GM20000 (cell line): ENCODE measurements at regions not wholly inside any gene's neighbourhood (a gene's known extent, or its start where the extent isn't known, plus 50 kb on each side); places are given as distances from the start of the nearest gene placed in this dataset.

ENCODE experiments used
- DNase-seq: peaks from one replicate; pipeline ENCODE4 v3.0.0; 2012; ENCODE audit warnings: low spot score
- TF ChIP-seq, protein P1 (sequence below): IDR thresholded peaks from 2 replicates; pipeline ENCODE4 v1.5.1; 2012; ENCODE audit warnings: mild to moderate bottlenecking, control low read depth; ENCODE audit errors: extremely low read depth, missing control alignments

DNA sequence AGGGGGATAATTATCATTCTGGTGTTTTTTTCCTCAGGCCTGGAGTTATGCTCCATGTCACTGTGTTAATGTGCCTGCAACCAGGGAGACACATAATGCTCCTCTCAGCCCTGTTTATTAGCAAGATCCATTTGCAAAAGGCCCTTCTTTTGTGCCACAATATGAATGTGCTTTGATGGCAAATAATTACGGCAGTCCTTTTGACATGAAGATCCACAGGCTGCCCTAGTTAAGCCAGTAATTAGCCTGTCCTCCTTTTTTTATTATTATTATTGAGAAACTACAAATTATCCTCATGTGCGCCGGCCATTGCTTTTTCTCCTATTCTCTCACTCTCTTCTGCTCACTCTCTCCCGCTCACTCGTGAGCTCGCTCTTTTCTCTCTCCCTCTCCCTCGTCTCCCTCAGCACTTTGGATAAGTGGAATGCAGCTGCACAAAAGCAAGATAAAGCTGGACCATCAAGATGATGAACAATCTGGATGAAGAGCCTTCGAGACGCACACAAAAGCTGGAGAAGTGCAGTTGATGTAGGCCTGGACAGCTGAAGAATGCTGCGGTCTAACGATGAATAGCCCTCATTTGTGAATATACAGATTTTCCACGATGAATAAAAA is 762.3 kb downstream of the BCL11A start:
- no peak for DNase-seq
- TF ChIP-seq, protein P1, sequence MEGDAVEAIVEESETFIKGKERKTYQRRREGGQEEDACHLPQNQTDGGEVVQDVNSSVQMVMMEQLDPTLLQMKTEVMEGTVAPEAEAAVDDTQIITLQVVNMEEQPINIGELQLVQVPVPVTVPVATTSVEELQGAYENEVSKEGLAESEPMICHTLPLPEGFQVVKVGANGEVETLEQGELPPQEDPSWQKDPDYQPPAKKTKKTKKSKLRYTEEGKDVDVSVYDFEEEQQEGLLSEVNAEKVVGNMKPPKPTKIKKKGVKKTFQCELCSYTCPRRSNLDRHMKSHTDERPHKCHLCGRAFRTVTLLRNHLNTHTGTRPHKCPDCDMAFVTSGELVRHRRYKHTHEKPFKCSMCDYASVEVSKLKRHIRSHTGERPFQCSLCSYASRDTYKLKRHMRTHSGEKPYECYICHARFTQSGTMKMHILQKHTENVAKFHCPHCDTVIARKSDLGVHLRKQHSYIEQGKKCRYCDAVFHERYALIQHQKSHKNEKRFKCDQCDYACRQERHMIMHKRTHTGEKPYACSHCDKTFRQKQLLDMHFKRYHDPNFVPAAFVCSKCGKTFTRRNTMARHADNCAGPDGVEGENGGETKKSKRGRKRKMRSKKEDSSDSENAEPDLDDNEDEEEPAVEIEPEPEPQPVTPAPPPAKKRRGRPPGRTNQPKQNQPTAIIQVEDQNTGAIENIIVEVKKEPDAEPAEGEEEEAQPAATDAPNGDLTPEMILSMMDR = no peak

DNA sequence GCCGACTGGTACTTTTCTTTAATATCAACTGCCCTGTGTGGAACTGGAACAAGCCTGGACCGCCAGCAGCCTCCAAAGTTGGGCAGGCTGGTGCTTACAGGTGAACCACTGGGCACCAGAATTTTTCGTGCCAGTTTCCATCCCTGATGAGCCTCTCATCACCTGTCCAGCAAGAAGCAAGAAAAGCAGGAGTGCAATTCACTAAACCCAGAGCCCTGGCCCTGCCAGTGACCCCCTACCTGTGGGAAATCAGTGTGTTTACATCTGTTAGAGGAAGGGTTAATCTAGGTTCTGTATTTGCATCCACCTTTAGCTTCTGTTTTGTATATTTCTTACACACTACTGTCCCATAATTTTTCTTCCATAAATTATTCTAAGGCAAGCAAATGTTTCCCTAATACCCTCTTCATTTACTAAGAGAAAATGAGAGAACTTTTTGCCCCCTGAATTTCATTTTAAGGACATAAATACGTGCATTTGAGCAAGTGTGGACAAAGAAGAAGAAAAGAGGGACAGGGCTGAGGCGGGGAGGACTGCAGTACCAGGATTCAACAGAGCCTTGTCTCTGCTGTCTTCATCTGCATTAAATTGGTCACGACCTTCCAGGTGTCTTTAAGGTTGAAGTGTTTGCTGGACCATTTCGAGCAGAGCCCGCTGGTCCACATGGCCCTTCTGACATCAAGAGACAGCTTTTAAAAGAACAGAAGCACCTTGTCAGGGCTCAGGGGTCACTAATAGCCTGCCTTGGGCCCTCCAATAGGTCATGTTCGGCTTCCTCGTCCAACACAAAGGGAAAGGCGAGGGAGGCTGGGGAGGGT is 763.1 kb downstream of the BCL11A start:
- TF ChIP-seq, protein P1 = no peak
- DNase-seq = no peak

DNA sequence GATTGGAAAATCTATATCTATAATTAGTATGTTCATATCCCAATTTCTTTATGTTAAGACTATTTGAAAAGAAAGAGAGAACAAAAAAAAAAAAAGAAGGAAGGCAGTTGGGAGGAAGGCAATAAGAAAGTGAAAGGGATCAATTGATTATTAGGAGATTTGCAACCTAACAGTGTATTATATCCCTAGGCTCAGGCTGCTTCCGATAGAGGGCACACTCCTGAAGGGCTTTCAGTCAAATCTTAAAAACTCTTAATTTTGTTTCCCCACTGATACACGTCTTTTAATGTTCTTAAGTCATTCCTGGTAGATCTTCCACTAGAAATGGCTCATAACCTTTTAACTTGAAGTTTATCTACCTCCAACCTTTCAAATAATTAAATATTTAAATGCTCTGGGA is 763.9 kb downstream of the BCL11A start:
- DNase-seq = no peak
- TF ChIP-seq, protein P1 = no peak

DNA sequence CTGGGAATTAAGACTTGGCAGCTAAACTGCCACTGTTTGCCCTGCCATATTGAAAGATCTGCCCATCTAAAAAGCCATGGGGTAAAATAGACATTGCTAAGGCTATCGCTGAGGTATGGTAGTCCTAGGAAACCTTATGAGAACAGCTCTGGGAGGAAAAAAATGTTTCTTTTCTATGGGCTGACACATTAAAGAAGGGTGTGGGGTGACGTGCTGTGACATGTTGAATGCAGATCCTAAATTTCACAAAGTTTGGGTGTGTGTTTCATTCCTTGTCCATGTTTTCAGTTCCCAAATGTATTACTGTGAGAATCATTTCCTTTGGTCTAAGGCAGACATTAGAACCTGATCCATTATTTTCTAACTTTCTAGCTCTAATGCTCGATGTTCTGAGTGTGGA is 766.4 kb downstream of the BCL11A start:
- TF ChIP-seq, protein P1 = no peak
- DNase-seq = no peak

DNA sequence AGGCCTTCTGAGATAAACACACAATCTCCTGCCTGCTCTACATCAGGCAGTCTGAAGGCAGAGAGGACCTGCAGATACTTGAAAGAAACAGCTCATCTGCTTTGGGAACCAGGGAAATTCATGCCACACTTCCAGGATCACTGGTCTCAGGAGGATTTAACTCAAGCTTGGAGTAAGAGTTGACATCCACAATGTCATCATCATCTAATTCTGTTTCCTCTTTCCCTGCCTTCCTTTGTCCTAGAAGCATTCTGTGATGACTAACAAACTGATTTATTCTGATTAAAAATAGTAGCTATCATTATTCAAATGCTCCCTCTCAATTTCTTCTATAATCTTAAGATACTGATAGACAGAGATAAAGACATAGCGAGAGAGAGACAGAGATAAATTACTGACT is 766.8 kb downstream of the BCL11A start:
- TF ChIP-seq, protein P1 = no peak
- no peak for DNase-seq

DNA sequence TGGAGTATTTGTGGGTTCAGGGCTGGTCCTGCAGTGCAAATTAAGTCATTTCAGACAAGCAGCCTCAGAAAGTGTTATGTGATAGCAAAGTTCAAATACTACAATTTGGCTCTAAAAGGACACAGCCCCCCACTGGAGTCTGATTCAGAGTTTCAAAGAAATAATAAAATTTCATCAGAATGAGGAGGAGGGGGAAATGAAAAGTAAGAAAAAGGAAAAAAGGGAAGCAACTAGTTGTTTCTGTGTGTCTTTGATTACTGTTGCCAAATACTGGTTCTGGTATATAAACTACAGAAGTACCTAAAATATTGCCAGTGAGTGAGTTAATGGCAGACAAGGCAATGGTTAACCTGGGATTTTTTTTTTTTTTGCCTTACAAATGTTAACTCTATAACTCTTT is 773.9 kb downstream of the BCL11A start:
- TF ChIP-seq, protein P1 = no peak
- no peak for DNase-seq

DNA sequence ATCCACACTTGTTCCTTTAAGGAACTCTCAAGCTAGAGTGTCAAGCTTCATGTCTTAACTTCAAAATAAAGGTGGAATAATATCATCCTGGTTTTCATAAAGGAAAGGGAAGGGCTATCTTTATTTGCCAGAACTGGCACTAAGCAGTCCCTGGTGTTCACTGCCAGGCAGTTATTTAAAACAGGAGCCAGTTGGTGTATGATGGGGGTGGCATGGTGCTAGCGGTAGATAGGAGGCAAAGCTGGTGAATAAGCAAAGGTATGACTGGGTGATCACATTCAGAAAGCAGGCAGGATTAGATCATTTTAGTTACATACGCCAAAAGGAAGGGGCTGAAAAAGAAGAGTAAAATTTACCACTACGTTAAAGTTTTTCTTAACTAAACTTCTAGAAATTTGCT is 776.3 kb downstream of the BCL11A start:
- TF ChIP-seq, protein P1 = no peak
- DNase-seq = no peak
